ENCODE measurements at regions not wholly inside any gene's neighbourhood (a gene's known extent, or its start where the extent isn't known, plus 50 kb on each side); places are given as distances from the start of the nearest gene placed in this dataset.

- Histone ChIP-seq H3K36me3 (replicated peaks; ENCODE audit: control insufficient read depth, insufficient read depth, low read length) (no peaks in the 10 kb centered on the region), H3K27me3 (ENCODE audit: control insufficient read depth, insufficient read depth, low read length) (no peaks in the 10 kb centered on the region), H3K4me3 (ENCODE audit: insufficient read depth, low read depth, low read length) (no peak overlapping the region)
- DNase-seq: no peak
Measured at GRCh38 chr10:131586958-131587357, 275.4 kb upstream of the TCERG1L start.

DNA sequence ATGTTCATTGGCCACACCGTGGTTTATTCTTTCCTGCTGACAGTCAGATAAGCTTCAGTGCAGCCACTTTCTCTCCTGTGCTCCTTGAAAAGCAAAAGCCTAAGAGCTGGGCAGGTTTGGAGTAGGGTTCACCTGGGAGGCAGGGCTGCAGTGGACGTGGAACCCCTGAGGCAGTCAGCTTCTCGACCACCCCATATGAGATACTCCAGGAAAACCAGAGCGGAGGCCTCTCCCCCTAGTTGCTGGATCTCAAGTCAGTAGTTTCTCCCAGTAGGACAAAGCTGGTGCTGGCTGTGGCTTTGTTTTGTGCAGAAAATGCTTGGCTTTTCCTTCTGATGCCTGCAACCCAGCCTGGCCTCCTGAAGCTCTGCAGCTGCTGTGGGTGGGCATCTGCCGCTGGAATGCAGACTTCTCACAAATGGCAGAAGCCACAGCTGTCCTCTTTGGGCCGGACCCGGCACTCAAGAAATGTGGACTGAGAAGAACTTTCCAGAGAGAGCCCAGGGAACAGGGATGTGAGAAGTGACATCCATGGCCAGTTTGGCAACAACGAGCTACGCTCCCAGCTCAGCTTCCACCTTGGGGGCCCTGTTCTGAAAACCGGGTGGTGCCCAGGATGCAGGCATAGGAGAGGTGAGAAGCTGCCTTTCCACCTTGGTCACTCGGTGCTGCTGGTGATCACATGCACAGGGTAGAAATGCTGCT is 276.6 kb upstream of the TCERG1L start:
- Histone ChIP-seq H3K4me3 (ENCODE audit: insufficient read depth, low read depth, low read length) (no peak overlapping the region), H3K36me3 (replicated peaks; ENCODE audit: control insufficient read depth, insufficient read depth, low read length) (no peaks in the 10 kb centered on the region), H3K27me3 (ENCODE audit: control insufficient read depth, insufficient read depth, low read length) (no peaks in the 10 kb centered on the region)
- DNase-seq: no peak

GRCh38 chr10:131588704-131589220 is 277.2 kb upstream of the TCERG1L start:
- no peaks in the 10 kb centered on the region for H3K36me3 ChIP-seq (replicated peaks; ENCODE audit: control insufficient read depth, insufficient read depth, low read length)
- H3K27me3 ChIP-seq (ENCODE audit: control insufficient read depth, insufficient read depth, low read length): no peaks in the 10 kb centered on the region
- DNase-seq: no peak
- H3K4me3 ChIP-seq (ENCODE audit: insufficient read depth, low read depth, low read length): no peak overlapping the region

DNA sequence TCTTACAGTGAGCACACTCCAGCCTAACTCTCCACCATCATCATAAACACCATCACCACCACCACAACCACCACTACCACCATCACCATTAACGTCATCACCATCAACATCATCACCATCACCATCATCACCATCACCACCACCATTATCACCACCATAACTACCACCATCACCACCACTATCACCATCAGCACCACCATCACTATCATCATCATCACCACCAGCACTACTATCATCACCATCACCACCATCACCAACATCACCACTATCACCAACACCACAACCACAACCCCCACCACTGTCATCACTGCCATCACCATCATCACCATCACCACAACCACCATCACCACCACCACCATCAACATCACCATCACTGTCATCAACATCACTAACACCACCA is 279.0 kb upstream of the TCERG1L start:
- DNase-seq: no peak

GRCh38 chr10:131591936-131592335 is 280.4 kb upstream of the TCERG1L start:
- DNase-seq: no peak
- no peaks in the 10 kb centered on the region for H3K27me3 ChIP-seq (ENCODE audit: control insufficient read depth, insufficient read depth, low read length)
- no peak overlapping the region for H3K4me3 ChIP-seq (ENCODE audit: insufficient read depth, low read depth, low read length)
- no peaks in the 10 kb centered on the region for H3K36me3 ChIP-seq (replicated peaks; ENCODE audit: control insufficient read depth, insufficient read depth, low read length)

More for the DNA sequence above, 279.0 kb upstream of the TCERG1L start:
- Histone ChIP-seq H3K27me3 (ENCODE audit: control insufficient read depth, insufficient read depth, low read length) (no peaks in the 10 kb centered on the region), H3K4me3 (ENCODE audit: insufficient read depth, low read depth, low read length) (no peak overlapping the region), H3K36me3 (replicated peaks; ENCODE audit: control insufficient read depth, insufficient read depth, low read length) (no peaks in the 10 kb centered on the region)

DNA sequence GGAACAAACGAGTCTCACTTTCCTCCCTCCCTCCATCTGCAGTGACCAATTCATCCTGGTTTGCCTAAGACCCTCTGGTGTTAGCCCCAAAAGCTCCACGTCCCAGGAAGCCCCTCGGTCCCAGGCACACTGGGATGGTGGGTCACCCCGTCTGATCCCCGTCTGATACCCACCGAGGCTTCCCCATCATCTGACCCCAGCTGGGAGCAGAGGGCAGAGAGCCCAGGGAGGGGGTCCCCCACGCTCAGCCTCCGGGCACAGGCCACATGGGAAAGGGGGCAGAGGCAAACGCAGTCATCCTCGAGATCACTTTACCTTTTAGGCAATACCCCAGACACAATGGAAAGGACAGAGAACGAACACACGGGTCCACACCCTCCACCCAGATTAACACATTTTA is 291.6 kb upstream of the PPP2R2D start:
- H3K27me3 ChIP-seq (ENCODE audit: control insufficient read depth, insufficient read depth, low read length): no peaks in the 10 kb centered on the region
- H3K4me3 ChIP-seq (ENCODE audit: insufficient read depth, low read depth, low read length): no peak overlapping the region
- H3K36me3 ChIP-seq (replicated peaks; ENCODE audit: control insufficient read depth, insufficient read depth, low read length): no peaks in the 10 kb centered on the region
- DNase-seq: no peak

- H3K36me3 ChIP-seq (replicated peaks; ENCODE audit: control insufficient read depth, insufficient read depth, low read length): no peaks in the 10 kb centered on the region
- no peak for DNase-seq
- H3K27me3 ChIP-seq (ENCODE audit: control insufficient read depth, insufficient read depth, low read length): no peaks in the 10 kb centered on the region
- H3K4me3 ChIP-seq (ENCODE audit: insufficient read depth, low read depth, low read length): no peak overlapping the region
Measured at GRCh38 chr10:131615150-131615549, 285.7 kb upstream of the PPP2R2D start.

DNA sequence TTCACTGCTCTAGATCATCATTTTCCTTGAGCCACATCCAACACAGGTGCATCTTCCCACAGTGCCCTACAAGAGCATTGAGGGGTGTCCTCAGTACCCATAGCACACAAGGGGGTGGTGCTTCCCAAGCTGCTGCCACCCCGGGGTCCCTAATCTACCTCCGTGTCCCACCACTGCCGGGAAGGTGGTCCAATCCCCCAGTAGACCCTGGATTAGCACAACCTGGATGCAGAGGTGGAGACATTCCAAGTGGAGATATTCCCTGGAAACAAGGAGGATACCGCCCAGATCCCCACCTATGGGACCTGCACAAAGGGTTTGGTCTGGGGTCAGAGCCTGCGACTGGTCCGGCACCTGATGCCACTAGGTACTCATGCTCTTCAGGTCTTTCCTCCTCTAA is 284.8 kb upstream of the PPP2R2D start:
- Histone ChIP-seq H3K4me3 (ENCODE audit: insufficient read depth, low read depth, low read length) (no peak overlapping the region), H3K27me3 (ENCODE audit: control insufficient read depth, insufficient read depth, low read length) (no peaks in the 10 kb centered on the region), H3K36me3 (replicated peaks; ENCODE audit: control insufficient read depth, insufficient read depth, low read length) (no peaks in the 10 kb centered on the region)
- DNase-seq: no peak

DNA sequence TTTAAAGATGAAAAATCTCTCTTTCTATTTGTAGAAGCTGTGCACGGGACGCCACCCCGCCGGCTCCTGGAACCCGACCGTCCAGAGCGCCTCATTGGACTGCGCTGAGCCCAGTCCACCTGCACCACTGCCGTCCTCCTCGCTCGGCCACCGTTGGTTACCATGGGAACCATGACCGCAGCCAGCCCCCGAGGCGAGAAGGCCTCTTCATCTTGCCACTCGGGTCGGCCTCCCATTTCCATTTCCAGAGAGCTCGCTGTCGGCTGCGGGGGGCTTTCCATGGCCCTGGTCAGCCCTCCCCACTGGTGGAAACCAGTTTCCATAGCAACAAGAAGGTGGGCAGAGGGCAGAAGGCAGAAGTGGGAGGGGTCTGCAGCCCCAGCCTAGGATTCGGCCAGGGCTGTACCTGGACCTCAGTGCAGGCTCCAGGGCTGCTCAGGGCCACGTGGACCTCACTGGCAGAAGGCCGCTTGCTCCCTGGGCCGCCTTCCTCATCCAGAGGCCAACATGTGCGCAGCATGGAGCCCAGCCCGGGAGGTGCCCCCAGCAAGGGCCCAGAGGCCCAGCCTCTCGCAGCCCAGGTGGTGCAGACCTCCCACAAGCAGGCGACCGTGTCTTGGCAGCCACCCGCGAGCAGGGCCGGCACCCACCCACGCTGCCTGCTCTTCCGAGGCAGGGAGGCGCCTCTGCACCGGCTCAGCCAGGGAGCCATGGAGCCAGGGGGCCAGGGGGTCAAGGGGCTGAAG is 283.5 kb upstream of the PPP2R2D start:
- H3K27me3 ChIP-seq (ENCODE audit: control insufficient read depth, insufficient read depth, low read length): no peaks in the 10 kb centered on the region
- DNase-seq: peak; percentile 78
- no peak overlapping the region for H3K4me3 ChIP-seq (ENCODE audit: insufficient read depth, low read depth, low read length)
- H3K36me3 ChIP-seq (replicated peaks; ENCODE audit: control insufficient read depth, insufficient read depth, low read length): no peaks in the 10 kb centered on the region

GRCh38 chr10:131618587-131619267 is 282.1 kb upstream of the PPP2R2D start:
- Histone ChIP-seq H3K4me3 (ENCODE audit: insufficient read depth, low read depth, low read length) (no peak overlapping the region), H3K36me3 (replicated peaks; ENCODE audit: control insufficient read depth, insufficient read depth, low read length) (no peaks in the 10 kb centered on the region), H3K27me3 (ENCODE audit: control insufficient read depth, insufficient read depth, low read length) (no peaks in the 10 kb centered on the region)
- DNase-seq: peak; percentile 64

DNA sequence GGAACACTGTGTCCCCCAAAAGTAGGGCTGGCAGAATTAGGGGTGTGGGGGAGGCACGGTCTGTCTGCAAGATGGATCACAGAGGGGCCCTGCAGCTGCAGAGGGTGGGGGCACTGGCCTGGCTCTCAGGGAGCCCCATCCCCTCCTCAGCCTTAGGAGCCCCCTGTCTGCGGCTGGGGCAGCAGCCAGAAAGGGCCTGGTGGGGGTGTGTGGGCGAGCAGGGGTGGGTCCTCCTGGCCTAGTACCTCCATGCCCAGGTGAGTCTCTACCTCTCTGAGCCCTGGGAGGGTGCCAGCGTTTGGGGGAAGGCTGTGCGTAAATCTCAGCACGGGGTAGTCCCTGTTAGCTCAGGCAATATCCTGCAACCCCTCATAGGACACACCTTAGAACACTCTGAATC is 280.5 kb upstream of the PPP2R2D start:
- DNase-seq: no peak
- no peak overlapping the region for H3K4me3 ChIP-seq (ENCODE audit: insufficient read depth, low read depth, low read length)
- no peaks in the 10 kb centered on the region for H3K36me3 ChIP-seq (replicated peaks; ENCODE audit: control insufficient read depth, insufficient read depth, low read length)
- H3K27me3 ChIP-seq (ENCODE audit: control insufficient read depth, insufficient read depth, low read length): no peaks in the 10 kb centered on the region; the same call in 1 of the 2 replicates

DNA sequence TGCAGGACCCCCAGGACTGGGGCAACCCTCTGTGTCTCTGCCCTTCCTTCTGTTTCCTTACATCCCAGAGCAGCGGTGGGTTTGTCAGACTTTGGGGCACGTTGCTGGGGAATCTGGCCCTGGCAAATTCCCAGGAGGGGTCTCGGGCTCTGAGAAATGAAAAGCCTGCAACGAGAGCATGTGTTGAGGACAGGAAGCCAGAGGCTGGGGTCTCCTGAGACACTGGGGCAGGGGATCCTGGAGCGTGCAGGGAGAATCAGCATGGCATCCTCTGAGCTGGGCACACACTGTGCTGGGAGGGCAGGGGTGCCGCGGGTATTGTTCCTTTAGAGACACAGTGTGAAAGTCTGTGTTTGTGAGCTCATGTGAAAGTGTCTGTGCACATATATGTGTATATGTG is 279.9 kb upstream of the PPP2R2D start:
- H3K4me3 ChIP-seq (ENCODE audit: insufficient read depth, low read depth, low read length): no peak overlapping the region
- no peaks in the 10 kb centered on the region for H3K36me3 ChIP-seq (replicated peaks; ENCODE audit: control insufficient read depth, insufficient read depth, low read length)
- H3K27me3 ChIP-seq (ENCODE audit: control insufficient read depth, insufficient read depth, low read length): no peaks in the 10 kb centered on the region; the same call in 1 of the 2 replicates
- DNase-seq: no peak

DNA sequence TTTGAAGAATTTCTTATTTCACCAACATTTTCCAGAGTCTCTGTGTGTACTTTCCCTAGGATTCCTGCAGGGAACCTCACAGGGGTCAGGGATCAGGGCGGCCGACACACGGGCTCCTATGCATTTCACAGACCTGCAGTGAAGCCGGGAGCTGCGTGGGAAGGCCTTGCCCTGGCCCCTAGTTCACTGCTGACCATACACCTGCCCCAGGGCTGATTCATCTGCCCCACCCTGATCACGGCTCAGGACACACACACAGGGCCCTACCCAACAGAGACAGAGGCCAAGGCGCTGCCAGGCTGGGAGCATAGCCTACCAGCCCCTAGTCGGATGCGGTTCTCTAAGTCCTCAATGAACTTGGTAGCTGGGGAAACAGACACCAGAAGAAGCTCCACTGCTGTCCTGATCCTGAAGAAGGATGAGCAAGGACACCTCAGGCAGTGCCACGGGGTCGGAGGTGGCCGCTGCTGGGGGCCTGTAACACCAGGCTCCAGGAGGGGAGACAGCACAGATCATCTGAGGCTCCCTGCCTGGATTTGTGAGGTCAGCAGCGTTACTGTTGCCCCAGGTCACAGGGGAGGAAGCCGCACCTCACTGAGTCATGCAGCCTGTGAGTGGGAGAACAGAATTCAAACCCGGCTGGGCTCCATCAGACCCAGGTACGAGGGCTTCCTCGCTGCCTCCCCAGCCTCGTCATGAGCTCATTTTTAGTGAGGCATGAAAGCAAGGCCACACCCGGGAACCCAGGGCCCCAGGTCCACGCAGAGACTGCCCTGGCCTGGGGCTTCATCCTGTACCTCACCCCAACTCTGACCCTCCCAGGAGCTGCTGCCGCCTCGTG is 278.8 kb upstream of the PPP2R2D start:
- DNase-seq: no peak
- no peak overlapping the region for H3K4me3 ChIP-seq (ENCODE audit: insufficient read depth, low read depth, low read length)
- no peaks in the 10 kb centered on the region for H3K36me3 ChIP-seq (replicated peaks; ENCODE audit: control insufficient read depth, insufficient read depth, low read length)
- H3K27me3 ChIP-seq (ENCODE audit: control insufficient read depth, insufficient read depth, low read length): no peaks in the 10 kb centered on the region; the same call in 1 of the 2 replicates

DNA sequence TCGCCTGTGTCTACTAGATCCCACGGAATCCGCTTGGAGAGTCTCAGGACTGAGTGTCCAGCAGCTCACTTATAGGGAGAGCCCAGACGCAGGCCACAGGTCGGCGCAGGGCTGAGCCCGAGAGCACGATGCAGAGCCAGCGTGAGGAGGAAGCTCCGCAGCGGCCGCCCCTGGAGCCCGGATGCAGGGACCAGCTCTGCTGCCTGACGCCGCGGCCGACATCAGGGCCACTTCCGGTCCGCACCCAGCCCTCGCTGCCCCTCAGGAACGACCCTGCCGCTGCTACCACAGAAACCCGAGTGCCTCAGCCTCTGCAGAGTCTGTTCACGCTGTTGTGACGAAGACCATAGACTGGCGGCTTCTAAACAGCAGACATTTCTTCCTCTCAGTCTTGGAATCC is 275.8 kb upstream of the PPP2R2D start:
- H3K27me3 ChIP-seq (ENCODE audit: control insufficient read depth, insufficient read depth, low read length): no peaks in the 10 kb centered on the region; the same call in 1 of the 2 replicates
- no peaks in the 10 kb centered on the region for H3K36me3 ChIP-seq (replicated peaks; ENCODE audit: control insufficient read depth, insufficient read depth, low read length)
- DNase-seq: peak; percentile 53
- H3K4me3 ChIP-seq (ENCODE audit: insufficient read depth, low read depth, low read length): no peak overlapping the region
